Loucy (cell line): ENCODE measurements at regions not wholly inside any gene's neighbourhood (a gene's known extent, or its start where the extent isn't known, plus 50 kb on each side); places are given as distances from the start of the nearest gene placed in this dataset.

Source experiments
- CTCF ChIP-seq: fragments of 200-600 bp; sonication (generic); conservative IDR thresholded peaks from 2 replicates; pipeline ENCODE4 v1.5.1; 2014; ENCODE audit warnings: mild to moderate bottlenecking, antibody characterized with exemption, low read length
- EZH2phosphoT487 ChIP-seq: fragments of 200-600 bp; IDR thresholded peaks from 2 replicates; pipeline ENCODE4 v1.6.1; 2018; ENCODE audit warnings: antibody characterized with exemption, mild to moderate bottlenecking, moderate library complexity, borderline replicate concordance

- TF ChIP-seq CTCF, result no peak
- no peak for TF ChIP-seq EZH2phosphoT487
Observed at GRCh38 chr2:200252265-200253067, 54.0 kb upstream of the SPATS2L start.
